SK-N-SH (cell line): ENCODE measurements at regions not wholly inside any gene's neighbourhood (a gene's known extent, or its start where the extent isn't known, plus 50 kb on each side); places are given as distances from the start of the nearest gene placed in this dataset.

Source experiments
- CTCF ChIA-PET: fragments of 300-600, 350-600 bp; formaldehyde crosslinking; extraction: SDS; loops from one replicate; lab custom pipeline; 2021; lab: Yijun Ruan, JAX
- POLR2A ChIA-PET: fragments of 350-600 bp; sonication (Branson Sonifier 250); formaldehyde crosslinking; extraction: SDS; loops from one replicate; lab custom pipeline; 2020; ENCODE audit warnings: antibody characterized with exemption, inconsistent platforms; lab: Yijun Ruan, JAX
- DNase-seq: peaks from one replicate; pipeline ENCODE4 v3.0.0; 2012
- H2AFZ ChIP-seq: fragments of 200-600 bp; sonication (generic); 2 replicates; pipeline ENCODE4 v1.8.1; 2016; ENCODE audit warnings: antibody characterized with exemption, mild to moderate bottlenecking, low read depth
- H3F3A ChIP-seq: fragments of 200-600 bp; sonication (generic); replicated peaks from 2 replicates; pipeline ENCODE3; 2016; ENCODE audit warnings: antibody characterized with exemption, mild to moderate bottlenecking; ENCODE audit not compliant: insufficient read depth
- H3K27ac ChIP-seq, 2 experiments: fragments of 200-500 bp in 1 of 2; fragments of 200-600 bp in 1 of 2; sonication (Bioruptor generic) in 1 of 2; sonication (generic), shearing (Covaris generic) in 1 of 2; 2 replicates each; pipeline versions ENCODE4 v1.5.1 to v1.6.1; 2014 to 2016; ENCODE audit warnings: low read depth in 2 of 2, inconsistent platforms in 1 of 2, low read length in 1 of 2, mild to moderate bottlenecking in 1 of 2, mixed read lengths in 1 of 2
- H3K27me3 ChIP-seq: fragments of 200-600 bp; sonication (generic), shearing (Covaris generic); 2 replicates; pipeline ENCODE4 v1.6.1; 2016; ENCODE audit warnings: mixed run types; ENCODE audit not compliant: insufficient read depth
- H3K36me3 ChIP-seq, 2 experiments: fragments of 200-500 bp in 1 of 2; fragments of 200-600 bp in 1 of 2; sonication (Bioruptor generic) in 1 of 2; sonication (generic) in 1 of 2; replicated peaks in 1 of 2; 2 replicates each; pipeline versions ENCODE3 to v1.5.1; 2014 to 2016; ENCODE audit warnings: low read length in 1 of 2, mild to moderate bottlenecking in 1 of 2; ENCODE audit not compliant: insufficient read depth in 2 of 2, control insufficient read depth in 1 of 2
- H3K4me1 ChIP-seq, 2 experiments: fragments of 200-500 bp in 1 of 2; fragments of 200-600 bp in 1 of 2; sonication (Bioruptor generic) in 1 of 2; sonication (generic), shearing (Covaris generic) in 1 of 2; 2 replicates each; pipeline versions ENCODE4 v1.5.1 to v1.6.1; 2014 to 2016; ENCODE audit warnings: low read depth in 1 of 2, low read length in 1 of 2, mixed run types in 1 of 2; ENCODE audit not compliant: insufficient read depth in 2 of 2, control insufficient read depth in 1 of 2
- H3K4me2 ChIP-seq: fragments of 200-600 bp; sonication (generic), shearing (Covaris generic); 2 replicates; pipeline ENCODE4 v1.6.1; 2017; ENCODE audit warnings: mixed run types
- H3K4me3 ChIP-seq, 2 experiments: fragments of 200-500 bp in 1 of 2; fragments of 200-600 bp in 1 of 2; sonication (Bioruptor generic) in 1 of 2; sonication (generic), shearing (Covaris generic) in 1 of 2; 2 replicates each; pipeline versions ENCODE4 v1.5.1 to v1.8.1; 2014 to 2016; ENCODE audit warnings: low read depth in 2 of 2, inconsistent platforms in 1 of 2, low read length in 1 of 2, mild to moderate bottlenecking in 1 of 2, mixed read lengths in 1 of 2, moderate library complexity in 1 of 2
- H3K79me2 ChIP-seq: fragments of 200-600 bp; sonication (generic); 2 replicates; pipeline ENCODE4 v1.8.1; 2017; ENCODE audit warnings: mild to moderate bottlenecking; ENCODE audit not compliant: insufficient read depth
- H3K9ac ChIP-seq: fragments of 200-600 bp; sonication (generic); 2 replicates; pipeline ENCODE4 v1.6.1; 2017; ENCODE audit warnings: mixed run types
- H3K9me2 ChIP-seq: fragments of 200-600 bp; sonication (generic); 2 replicates; pipeline ENCODE4 v1.6.1; 2017; ENCODE audit warnings: mixed run types
- H3K9me3 ChIP-seq: fragments of 200-600 bp; sonication (generic); 2 replicates; pipeline ENCODE4 v1.6.1; 2017; ENCODE audit warnings: mixed run types, mild to moderate bottlenecking, moderate library complexity
- H4K20me1 ChIP-seq: fragments of 200-600 bp; sonication (generic); 2 replicates; pipeline ENCODE4 v1.6.1; 2017; ENCODE audit warnings: mild to moderate bottlenecking, mixed run types; ENCODE audit not compliant: insufficient read depth
- CHD2 ChIP-seq: fragments of 150-350 bp; IDR thresholded peaks from 2 replicates; pipeline ENCODE4 v1.6.1; 2018; ENCODE audit warnings: low read length; ENCODE audit not compliant: partially characterized antibody
- CTCF ChIP-seq: fragments of 200-600 bp; sonication (generic); IDR thresholded peaks from 2 replicates; pipeline ENCODE4 v1.6.1; 2017; ENCODE audit warnings: antibody characterized with exemption, mild to moderate bottlenecking, moderate library complexity
- EP300 ChIP-seq, 2 experiments: IDR thresholded peaks; 2 replicates each; pipeline versions ENCODE4 v1.4.0 to v1.6.1; 2012; ENCODE audit warnings: borderline replicate concordance in 1 of 2, low read depth in 1 of 2, low read length in 1 of 2
- FOSL2 ChIP-seq: IDR thresholded peaks from 2 replicates; pipeline ENCODE4 v1.4.0; 2012; ENCODE audit warnings: low read depth, mild to moderate bottlenecking, moderate library complexity, borderline replicate concordance
- FOXJ3 ChIP-seq: sonication (generic); formaldehyde crosslinking; IDR thresholded peaks from 2 replicates; pipeline ENCODE4 v1.5.1; 2020; ENCODE audit warnings: mild to moderate bottlenecking, missing genetic modification reagents
- GATA2 ChIP-seq: sonication (generic); formaldehyde crosslinking; IDR thresholded peaks from 2 replicates; pipeline ENCODE4 v1.5.0; 2020; ENCODE audit warnings: mild to moderate bottlenecking, missing genetic modification reagents
- IRF3 ChIP-seq: fragments of 150-350 bp; IDR thresholded peaks from 2 replicates; pipeline ENCODE4 v1.6.1; 2016; ENCODE audit warnings: mild to moderate bottlenecking, low read depth, low read length
- MAX ChIP-seq: IDR thresholded peaks from 2 replicates; pipeline ENCODE4 v1.4.0; 2012; ENCODE audit warnings: low read depth
- NFIC ChIP-seq: IDR thresholded peaks from 2 replicates; pipeline ENCODE4 v1.4.0; 2012; ENCODE audit warnings: borderline replicate concordance
- NRF1 ChIP-seq: IDR thresholded peaks from 2 replicates; pipeline ENCODE4 v1.6.1; 2012; ENCODE audit warnings: low read depth, mild to moderate bottlenecking, low read length
- POLR2AphosphoS5 ChIP-seq: IDR thresholded peaks from 2 replicates; pipeline ENCODE4 v1.6.1; 2012; ENCODE audit warnings: low read depth, low read length
- RAD21 ChIP-seq: IDR thresholded peaks from 2 replicates; pipeline ENCODE4 v1.6.1; 2012; ENCODE audit warnings: mild to moderate bottlenecking, low read length
- REST ChIP-seq: IDR thresholded peaks from 2 replicates; pipeline ENCODE4 v1.6.1; 2012; ENCODE audit warnings: mild to moderate bottlenecking, low read depth, low read length, moderate library complexity
- RFX5 ChIP-seq: IDR thresholded peaks from 2 replicates; pipeline ENCODE4 v1.6.1; 2012; ENCODE audit warnings: mild to moderate bottlenecking, improper control_type of control experiment, low read length
- RXRA ChIP-seq: IDR thresholded peaks from 2 replicates; pipeline ENCODE4 v1.4.0; 2012; ENCODE audit warnings: low read depth, mild to moderate bottlenecking, borderline replicate concordance
- TAF1 ChIP-seq: IDR thresholded peaks from 2 replicates; pipeline ENCODE4 v1.6.1; 2012; ENCODE audit warnings: low read depth, mild to moderate bottlenecking, low read length, moderate library complexity, borderline replicate concordance
- TCF12 ChIP-seq: IDR thresholded peaks from 2 replicates; pipeline ENCODE4 v1.4.0; 2012
- TEAD4 ChIP-seq: IDR thresholded peaks from 2 replicates; pipeline ENCODE4 v1.4.0; 2012; ENCODE audit warnings: mild to moderate bottlenecking, borderline replicate concordance; ENCODE audit not compliant: insufficient read depth
- USF1 ChIP-seq: IDR thresholded peaks from 2 replicates; pipeline ENCODE4 v1.4.0; 2012; ENCODE audit warnings: low read depth, borderline replicate concordance
- ZBTB33 ChIP-seq: IDR thresholded peaks from 2 replicates; pipeline ENCODE4 v1.4.0; 2012; ENCODE audit warnings: low read depth, borderline replicate concordance
- WGBS: methylation state at CpG from one replicate; pipeline ENCODE4 v1.1.6; 2017; ENCODE audit warnings: low lambda C conversion rate; 5-methylcytosine and 5-hydroxymethylcytosine counted together

- CTCF ChIA-PET = no interaction called here
- H3K27me3 ChIP-seq = no peaks in the 10 kb centered on the region
- no peaks in the 10 kb centered on the region for H3F3A ChIP-seq
- no peaks in the 10 kb centered on the region for H3K9me2 ChIP-seq
- H3K4me1 ChIP-seq = no peaks in the 10 kb centered on the region
- H3K79me2 ChIP-seq = no peaks in the 10 kb centered on the region
- H3K4me3 ChIP-seq = no peak overlapping the region
- H3K9ac ChIP-seq = no peak overlapping the region
- H3K4me2 ChIP-seq = no peak overlapping the region
- no peak for DNase-seq
- H3K36me3 ChIP-seq = no peaks in the 10 kb centered on the region
- H3K9me3 ChIP-seq = no peaks in the 10 kb centered on the region
- TF ChIP-seq RXRA (no peak), RAD21 (no peak), POLR2AphosphoS5 (no peak), TEAD4 (no peak), CTCF (no peak), USF1 (no peak), TAF1 (no peak), REST (no peak), CHD2 (no peak), IRF3 (no peak), FOSL2 (no peak), NRF1 (no peak), ZBTB33 (no peak), GATA2 (no peak), EP300 (IDR thresholded peaks at IDR 0.05; ENCODE audit: borderline replicate concordance in 1 of 2, low read depth in 1 of 2, low read length in 1 of 2) (no peak), FOXJ3 (CRISPR knock-in tag) (no peak), NFIC (no peak), RFX5 (no peak), MAX (no peak), TCF12 (no peak)
- TF ChIP-seq, all 33 proteins: peak for 0
- POLR2A ChIA-PET = no interaction called here
- WGBS = 87% methylated on average over 2 of the region's 2 CpGs
- no peak overlapping the region for H2AFZ ChIP-seq
- no peak overlapping the region for H3K27ac ChIP-seq
- no peaks in the 10 kb centered on the region for H4K20me1 ChIP-seq
These were observed 521.1 kb upstream of the MGAT4C start for GRCh38 chr12:86777325-86777724.
